HL-60 (cell line): ENCODE measurements at regions not wholly inside any gene's neighbourhood (a gene's known extent, or its start where the extent isn't known, plus 50 kb on each side); places are given as distances from the start of the nearest gene placed in this dataset.

Source experiments
- DNase-seq, 2 experiments: peaks; one replicate each; pipeline ENCODE4 v3.0.0-alpha.2; 2010 to 2020; ENCODE audit warnings: low read depth in 1 of 2, low spot score in 1 of 2
- H3K27ac ChIP-seq: fragments of 250-450 bp; sonication (Bioruptor Pico); replicated peaks from 2 replicates; pipeline ENCODE4 v1.5.1; 2020; ENCODE audit warnings: mild to moderate bottlenecking, moderate library complexity
- H3K27me3 ChIP-seq: fragments of 250-450 bp; sonication (Bioruptor Pico); 2 replicates; pipeline ENCODE4 v1.5.1; 2021; ENCODE audit warnings: mild to moderate bottlenecking, moderate library complexity; ENCODE audit not compliant: insufficient read depth, poor library complexity, severe bottlenecking
- H3K4me3 ChIP-seq: replicated peaks from 2 replicates; pipeline ENCODE4 v1.5.1; 2011; ENCODE audit warnings: mild to moderate bottlenecking, control low read depth, low read length; ENCODE audit not compliant: insufficient read depth
- GABPA ChIP-seq: IDR thresholded peaks from 2 replicates; pipeline ENCODE4 v1.6.1; 2012; ENCODE audit warnings: low read depth
- POLR2AphosphoS5 ChIP-seq: IDR thresholded peaks from 2 replicates; pipeline ENCODE4 v1.6.1; 2012; ENCODE audit warnings: low read depth
- SPI1 ChIP-seq: IDR thresholded peaks from 2 replicates; pipeline ENCODE4 v1.6.1; 2012; ENCODE audit warnings: low read depth, mild to moderate bottlenecking, borderline replicate concordance
- TF ChIP-seq, protein P1 (sequence below): IDR thresholded peaks from 2 replicates; pipeline ENCODE4 v1.6.1; 2012; ENCODE audit warnings: low read depth; ENCODE audit not compliant: insufficient replicate concordance
- TF ChIP-seq, protein P2 (sequence below): IDR thresholded peaks from one replicate; pipeline ENCODE4 v1.5.1; 2011; ENCODE audit warnings: low read length, control low read depth, inconsistent platforms; ENCODE audit not compliant: insufficient read depth

DNA sequence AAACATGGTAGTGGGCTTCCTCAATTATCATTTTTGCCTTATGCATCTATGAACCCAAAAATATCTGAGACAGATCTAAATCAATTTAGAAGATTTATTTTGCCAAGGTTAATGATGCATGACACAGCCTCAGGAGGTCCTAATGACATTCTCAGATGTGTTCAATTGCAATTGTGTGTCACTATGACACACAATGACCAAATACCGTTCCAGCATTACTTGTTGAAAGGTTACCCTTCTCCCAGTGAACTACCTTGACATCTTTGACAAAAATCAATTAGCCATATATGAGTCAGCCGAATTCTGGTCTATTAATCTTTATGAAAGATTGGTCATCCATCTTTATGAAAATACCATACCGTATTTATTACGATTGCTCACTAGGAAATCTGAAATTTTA, 592.5 kb upstream of the GJE1 start:
- Histone ChIP-seq H3K27ac (no peak overlapping the region), H3K4me3 (no peak overlapping the region), H3K27me3 (no peaks in the 10 kb centered on the region)
- DNase-seq, result no peak
- TF ChIP-seq POLR2AphosphoS5, result no peak
- TF ChIP-seq, protein P1, sequence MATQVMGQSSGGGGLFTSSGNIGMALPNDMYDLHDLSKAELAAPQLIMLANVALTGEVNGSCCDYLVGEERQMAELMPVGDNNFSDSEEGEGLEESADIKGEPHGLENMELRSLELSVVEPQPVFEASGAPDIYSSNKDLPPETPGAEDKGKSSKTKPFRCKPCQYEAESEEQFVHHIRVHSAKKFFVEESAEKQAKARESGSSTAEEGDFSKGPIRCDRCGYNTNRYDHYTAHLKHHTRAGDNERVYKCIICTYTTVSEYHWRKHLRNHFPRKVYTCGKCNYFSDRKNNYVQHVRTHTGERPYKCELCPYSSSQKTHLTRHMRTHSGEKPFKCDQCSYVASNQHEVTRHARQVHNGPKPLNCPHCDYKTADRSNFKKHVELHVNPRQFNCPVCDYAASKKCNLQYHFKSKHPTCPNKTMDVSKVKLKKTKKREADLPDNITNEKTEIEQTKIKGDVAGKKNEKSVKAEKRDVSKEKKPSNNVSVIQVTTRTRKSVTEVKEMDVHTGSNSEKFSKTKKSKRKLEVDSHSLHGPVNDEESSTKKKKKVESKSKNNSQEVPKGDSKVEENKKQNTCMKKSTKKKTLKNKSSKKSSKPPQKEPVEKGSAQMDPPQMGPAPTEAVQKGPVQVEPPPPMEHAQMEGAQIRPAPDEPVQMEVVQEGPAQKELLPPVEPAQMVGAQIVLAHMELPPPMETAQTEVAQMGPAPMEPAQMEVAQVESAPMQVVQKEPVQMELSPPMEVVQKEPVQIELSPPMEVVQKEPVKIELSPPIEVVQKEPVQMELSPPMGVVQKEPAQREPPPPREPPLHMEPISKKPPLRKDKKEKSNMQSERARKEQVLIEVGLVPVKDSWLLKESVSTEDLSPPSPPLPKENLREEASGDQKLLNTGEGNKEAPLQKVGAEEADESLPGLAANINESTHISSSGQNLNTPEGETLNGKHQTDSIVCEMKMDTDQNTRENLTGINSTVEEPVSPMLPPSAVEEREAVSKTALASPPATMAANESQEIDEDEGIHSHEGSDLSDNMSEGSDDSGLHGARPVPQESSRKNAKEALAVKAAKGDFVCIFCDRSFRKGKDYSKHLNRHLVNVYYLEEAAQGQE, result no peak
- no peak for TF ChIP-seq GABPA
- no peak for TF ChIP-seq SPI1
- TF ChIP-seq, protein P2, sequence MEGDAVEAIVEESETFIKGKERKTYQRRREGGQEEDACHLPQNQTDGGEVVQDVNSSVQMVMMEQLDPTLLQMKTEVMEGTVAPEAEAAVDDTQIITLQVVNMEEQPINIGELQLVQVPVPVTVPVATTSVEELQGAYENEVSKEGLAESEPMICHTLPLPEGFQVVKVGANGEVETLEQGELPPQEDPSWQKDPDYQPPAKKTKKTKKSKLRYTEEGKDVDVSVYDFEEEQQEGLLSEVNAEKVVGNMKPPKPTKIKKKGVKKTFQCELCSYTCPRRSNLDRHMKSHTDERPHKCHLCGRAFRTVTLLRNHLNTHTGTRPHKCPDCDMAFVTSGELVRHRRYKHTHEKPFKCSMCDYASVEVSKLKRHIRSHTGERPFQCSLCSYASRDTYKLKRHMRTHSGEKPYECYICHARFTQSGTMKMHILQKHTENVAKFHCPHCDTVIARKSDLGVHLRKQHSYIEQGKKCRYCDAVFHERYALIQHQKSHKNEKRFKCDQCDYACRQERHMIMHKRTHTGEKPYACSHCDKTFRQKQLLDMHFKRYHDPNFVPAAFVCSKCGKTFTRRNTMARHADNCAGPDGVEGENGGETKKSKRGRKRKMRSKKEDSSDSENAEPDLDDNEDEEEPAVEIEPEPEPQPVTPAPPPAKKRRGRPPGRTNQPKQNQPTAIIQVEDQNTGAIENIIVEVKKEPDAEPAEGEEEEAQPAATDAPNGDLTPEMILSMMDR, result no peak

DNA sequence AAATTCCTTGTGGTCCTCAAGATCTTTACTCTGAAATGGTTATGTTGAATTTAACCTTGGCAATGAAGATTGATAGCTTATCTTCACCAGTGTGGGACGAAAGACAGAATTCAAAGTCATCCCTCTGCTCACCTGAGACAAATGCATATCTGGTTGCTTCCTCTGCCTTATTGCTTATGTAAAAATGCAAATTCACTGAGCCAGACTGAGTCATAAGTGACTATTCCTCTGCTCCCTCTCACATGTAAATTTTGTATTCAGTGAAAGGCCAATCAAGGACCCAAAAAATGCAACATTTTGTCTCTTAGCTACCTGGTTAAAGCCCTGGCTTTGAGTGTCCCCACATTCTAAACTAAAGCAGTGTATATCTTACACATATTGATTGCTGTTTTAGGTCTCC, 593.1 kb upstream of the GJE1 start:
- no peak for TF ChIP-seq SPI1
- TF ChIP-seq, protein P1, result no peak
- TF ChIP-seq POLR2AphosphoS5, result no peak
- TF ChIP-seq GABPA, result no peak
- TF ChIP-seq, protein P2, result no peak
- H3K4me3 ChIP-seq, result no peak overlapping the region
- DNase-seq, result no peak
- H3K27ac ChIP-seq, result no peak overlapping the region
- no peaks in the 10 kb centered on the region for H3K27me3 ChIP-seq

DNA sequence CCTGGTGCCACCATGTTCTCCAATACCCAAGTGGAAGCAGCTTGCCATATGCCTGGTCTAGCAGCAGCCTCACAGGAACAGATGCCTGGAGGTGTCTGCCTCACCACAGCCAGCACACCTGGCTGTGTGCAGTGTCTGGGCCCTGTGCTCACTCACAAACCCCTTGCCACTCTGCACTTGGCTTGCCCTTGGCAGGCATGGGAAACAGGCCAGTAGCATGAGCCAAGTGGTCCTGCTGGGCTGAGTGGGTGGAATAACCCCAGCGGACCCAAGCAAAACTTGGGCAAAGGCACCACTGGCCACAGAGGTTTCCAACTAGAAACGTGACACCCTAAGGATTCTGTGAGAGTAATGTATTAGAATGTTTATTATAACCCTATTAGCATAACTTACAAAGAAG, 600.5 kb upstream of the GJE1 start:
- DNase-seq, result no peak
- Histone ChIP-seq H3K27me3 (no peaks in the 10 kb centered on the region), H3K27ac (no peak overlapping the region), H3K4me3 (no peak overlapping the region)
- TF ChIP-seq GABPA, result no peak
- TF ChIP-seq, protein P1, result no peak
- TF ChIP-seq, protein P2, result no peak
- TF ChIP-seq POLR2AphosphoS5, result no peak
- TF ChIP-seq SPI1, result no peak
